Mesenchymal stem cell (in vitro differentiated cells and primary cell): ENCODE measurements at regions not wholly inside any gene's neighbourhood (a gene's known extent, or its start where the extent isn't known, plus 50 kb on each side); places are given as distances from the start of the nearest gene placed in this dataset.

Experiments
- DNase-seq: peaks from one replicate; pipeline ENCODE4 v3.0.0-alpha.2; 2013
- H2AFZ ChIP-seq: one replicate; pipeline ENCODE4 v1.6.1; 2013; ENCODE audit warnings: low read depth, mild to moderate bottlenecking, control low read depth, inconsistent platforms, low read length, moderate library complexity
- H2AK5ac ChIP-seq: 2 replicates; pipeline ENCODE4 v1.6.1; 2013; ENCODE audit warnings: low read length, moderate library complexity, mild to moderate bottlenecking, inconsistent platforms; ENCODE audit not compliant: severe bottlenecking
- H2BK120ac ChIP-seq: one replicate; pipeline ENCODE4 v1.6.1; 2013; ENCODE audit warnings: low read depth, mild to moderate bottlenecking, inconsistent platforms, low read length, moderate library complexity
- H2BK12ac ChIP-seq, 2 experiments: one replicate each; pipeline ENCODE4 v1.6.1; 2013; ENCODE audit warnings: inconsistent platforms in 2 of 2, low read length in 2 of 2, mild to moderate bottlenecking in 2 of 2, moderate library complexity in 2 of 2, control low read depth in 1 of 2
- H2BK15ac ChIP-seq: one replicate; pipeline ENCODE4 v1.6.1; 2013; ENCODE audit warnings: mild to moderate bottlenecking, low read depth, inconsistent platforms; ENCODE audit not compliant: poor library complexity, severe bottlenecking
- H2BK5ac ChIP-seq: 2 replicates; pipeline ENCODE4 v1.6.1; 2013; ENCODE audit warnings: low read depth, mild to moderate bottlenecking, low read length, control low read depth, inconsistent platforms; ENCODE audit not compliant: poor library complexity, severe bottlenecking
- H3K14ac ChIP-seq, 2 experiments: one replicate each; pipeline ENCODE4 v1.6.1; 2013; ENCODE audit warnings: inconsistent platforms in 2 of 2, low read length in 2 of 2, control low read depth in 1 of 2, mild to moderate bottlenecking in 1 of 2, moderate library complexity in 1 of 2
- H3K18ac ChIP-seq, 2 experiments: one replicate each; pipeline ENCODE4 v1.6.1; 2013; ENCODE audit warnings: inconsistent platforms in 2 of 2, low read length in 2 of 2, control low read depth in 1 of 2, low read depth in 1 of 2, mild to moderate bottlenecking in 1 of 2
- H3K23ac ChIP-seq, 2 experiments: one replicate each; pipeline ENCODE4 v1.6.1; 2013; ENCODE audit warnings: inconsistent platforms in 2 of 2, low read length in 2 of 2, mild to moderate bottlenecking in 2 of 2, moderate library complexity in 2 of 2, control low read depth in 1 of 2
- H3K27ac ChIP-seq: 2 replicates; pipeline ENCODE4 v1.5.1; 2013; ENCODE audit warnings: mild to moderate bottlenecking, moderate library complexity, low read length, control low read depth, inconsistent platforms; ENCODE audit not compliant: poor library complexity, severe bottlenecking
- H3K27me3 ChIP-seq, 2 experiments: 2 replicates each; pipeline versions ENCODE4 v1.6.1 to v1.7.0; 2013; ENCODE audit warnings: low read length in 2 of 2, mild to moderate bottlenecking in 2 of 2, moderate library complexity in 2 of 2, control low read depth in 1 of 2, inconsistent platforms in 1 of 2; ENCODE audit not compliant: control insufficient read depth in 1 of 2, insufficient read depth in 1 of 2
- H3K36me3 ChIP-seq, 2 experiments: 2 replicates each; pipeline versions ENCODE4 v1.6.1 to v1.7.0; 2013; ENCODE audit warnings: low read length in 2 of 2, control low read depth in 1 of 2, inconsistent platforms in 1 of 2, low read depth in 1 of 2, mild to moderate bottlenecking in 1 of 2; ENCODE audit not compliant: insufficient read depth in 2 of 2, control insufficient read depth in 1 of 2
- H3K4ac ChIP-seq, 2 experiments: one replicate each; pipeline ENCODE4 v1.6.1; 2013; ENCODE audit warnings: inconsistent platforms in 2 of 2, low read length in 2 of 2, mild to moderate bottlenecking in 2 of 2, moderate library complexity in 2 of 2, control low read depth in 1 of 2, low read depth in 1 of 2
- H3K4me1 ChIP-seq: 2 replicates; pipeline ENCODE4 v1.6.1; 2013; ENCODE audit warnings: low read depth, low read length, control low read depth; ENCODE audit not compliant: control insufficient read depth, insufficient read depth
- H3K4me2 ChIP-seq: 2 replicates; pipeline ENCODE4 v1.6.1; 2013; ENCODE audit warnings: low read length, mild to moderate bottlenecking, inconsistent platforms; ENCODE audit not compliant: poor library complexity, severe bottlenecking
- H3K4me3 ChIP-seq, 2 experiments: 2 replicates each; pipeline versions ENCODE4 v1.5.1 to v1.7.0; 2013; ENCODE audit warnings: low read length in 2 of 2, mild to moderate bottlenecking in 2 of 2, control low read depth in 1 of 2, low read depth in 1 of 2; ENCODE audit not compliant: insufficient read depth in 1 of 2
- H3K79me1 ChIP-seq: replicated peaks from 2 replicates; pipeline ENCODE4 v1.6.1; 2013; ENCODE audit warnings: mild to moderate bottlenecking, control low read depth, low read length, inconsistent platforms; ENCODE audit not compliant: poor library complexity, severe bottlenecking
- H3K9ac ChIP-seq: 2 replicates; pipeline ENCODE4 v1.7.0; 2013; ENCODE audit warnings: mild to moderate bottlenecking, low read length, moderate library complexity
- H3K9me3 ChIP-seq: 2 replicates; pipeline ENCODE4 v1.7.0; 2013; ENCODE audit warnings: mild to moderate bottlenecking, low read length; ENCODE audit not compliant: control insufficient read depth
- H4K8ac ChIP-seq: one replicate; pipeline ENCODE4 v1.6.1; 2013; ENCODE audit warnings: inconsistent platforms, mild to moderate bottlenecking, low read length, moderate library complexity
- H4K91ac ChIP-seq: one replicate; pipeline ENCODE4 v1.6.1; 2013; ENCODE audit warnings: mild to moderate bottlenecking, low read length, inconsistent platforms
- WGBS: methylation state at CpG from one replicate; pipeline ENCODE4 v1.1.7; 2013; ENCODE audit warnings: mixed read lengths; 5-methylcytosine and 5-hydroxymethylcytosine counted together

DNA sequence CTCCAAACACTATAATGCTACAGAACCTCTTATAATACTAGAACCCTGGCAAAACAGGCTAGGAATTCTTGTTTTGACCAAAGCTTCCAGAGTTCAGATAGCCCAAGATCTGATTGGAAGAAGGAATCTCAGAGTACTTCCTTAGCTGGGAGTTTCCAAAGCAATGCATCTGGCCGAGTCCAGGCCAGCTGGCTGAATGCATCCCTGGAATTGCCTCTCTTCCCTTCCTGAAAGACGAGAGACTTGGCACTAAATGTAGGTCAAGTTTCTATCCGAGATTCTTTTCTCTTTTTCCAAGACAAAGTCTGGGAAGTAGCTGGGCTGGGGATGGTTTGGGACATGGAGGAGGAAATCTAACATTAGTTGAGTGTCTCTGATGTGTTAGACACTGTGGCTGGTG lies 68.7 kb upstream of the ADPGK start:
- no peak overlapping the region for H3K27ac ChIP-seq
- H3K4me1 ChIP-seq = peaks cover 2% of the 10 kb centered on the region
- no peak overlapping the region for H3K23ac ChIP-seq
- no peak overlapping the region for H3K4me2 ChIP-seq
- no peaks in the 10 kb centered on the region for H3K79me1 ChIP-seq
- H3K9me3 ChIP-seq = no peaks in the 10 kb centered on the region
- H2BK5ac ChIP-seq = no peak overlapping the region
- H2BK120ac ChIP-seq = no peak overlapping the region
- 73% methylated on average over 3 of the region's 3 CpGs for WGBS
- no peak overlapping the region for H3K14ac ChIP-seq
- peaks cover 0 to 62% of the 10 kb centered on the region in 2 experiments for H3K27me3 ChIP-seq
- no peak overlapping the region for H4K8ac ChIP-seq
- no peak overlapping the region for H2AFZ ChIP-seq
- H3K18ac ChIP-seq = no peak overlapping the region
- H2AK5ac ChIP-seq = no peak overlapping the region
- no peak overlapping the region for H2BK12ac ChIP-seq
- no peak overlapping the region for H2BK15ac ChIP-seq
- H3K4ac ChIP-seq = no peak overlapping the region
- H3K9ac ChIP-seq = no peak overlapping the region
- H3K4me3 ChIP-seq = no peak overlapping the region
- H3K36me3 ChIP-seq = no peaks in the 10 kb centered on the region
- H4K91ac ChIP-seq = no peak overlapping the region
- DNase-seq = no peak

DNA sequence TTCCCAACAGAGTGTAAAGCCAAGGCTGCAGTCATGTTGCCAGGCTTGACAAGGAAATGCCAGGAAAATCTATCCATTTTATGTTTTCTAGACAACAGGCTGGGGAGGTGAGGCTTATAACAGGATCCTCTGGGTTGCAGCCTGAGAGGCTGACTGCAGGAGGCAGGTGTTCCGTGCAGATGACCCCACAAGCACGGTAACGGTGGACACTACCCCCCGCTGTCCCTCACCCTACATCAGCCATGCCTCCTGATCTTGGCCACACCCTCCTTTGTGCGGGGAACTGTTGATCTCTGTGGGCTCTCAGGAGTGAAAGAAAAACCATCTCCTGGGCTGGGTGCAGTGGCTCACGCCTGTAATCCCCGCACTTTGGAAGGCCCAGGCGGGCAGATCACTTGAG lies 68.0 kb upstream of the ADPGK start:
- no peak overlapping the region for H2AFZ ChIP-seq
- WGBS = 84% methylated on average over 8 of the region's 8 CpGs
- H2AK5ac ChIP-seq = no peak overlapping the region
- H4K8ac ChIP-seq = no peak overlapping the region
- H3K14ac ChIP-seq = no peak overlapping the region
- peaks cover 2% of the 10 kb centered on the region for H3K4me1 ChIP-seq
- H3K79me1 ChIP-seq = no peaks in the 10 kb centered on the region
- H3K23ac ChIP-seq = no peak overlapping the region
- H3K4me2 ChIP-seq = no peak overlapping the region
- no peak overlapping the region for H3K27ac ChIP-seq
- no peak overlapping the region for H4K91ac ChIP-seq
- no peak overlapping the region for H2BK5ac ChIP-seq
- H3K4ac ChIP-seq = no peak overlapping the region
- H3K18ac ChIP-seq = no peak overlapping the region
- no peaks in the 10 kb centered on the region for H3K9me3 ChIP-seq
- no peak overlapping the region for H3K4me3 ChIP-seq
- no peak overlapping the region for H2BK12ac ChIP-seq
- no peaks in the 10 kb centered on the region for H3K36me3 ChIP-seq
- H2BK120ac ChIP-seq = no peak overlapping the region
- H3K27me3 ChIP-seq = peaks cover 0 to 65% of the 10 kb centered on the region in 2 experiments
- no peak overlapping the region for H3K9ac ChIP-seq
- no peak for DNase-seq
- no peak overlapping the region for H2BK15ac ChIP-seq

DNA sequence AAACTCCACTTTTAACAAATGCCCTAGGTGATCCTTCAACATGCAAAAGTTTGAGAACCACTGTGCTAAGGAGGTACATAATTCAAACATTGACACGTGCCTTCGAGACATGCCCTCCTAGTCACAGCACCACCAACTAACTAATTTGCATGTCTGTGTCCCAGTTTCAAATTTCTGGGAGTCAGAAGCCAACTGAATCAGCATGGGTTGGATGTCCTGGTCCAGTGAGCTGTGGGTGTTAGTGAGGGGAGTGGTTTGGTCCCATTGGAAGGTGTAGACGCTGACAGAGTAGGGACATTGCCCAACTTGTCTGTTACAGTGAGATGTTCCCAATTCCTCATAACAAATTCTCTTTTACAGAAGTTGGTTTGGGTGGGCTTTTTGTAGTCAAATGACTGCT lies 67.3 kb upstream of the ADPGK start:
- DNase-seq = no peak
- no peak overlapping the region for H3K14ac ChIP-seq

DNA sequence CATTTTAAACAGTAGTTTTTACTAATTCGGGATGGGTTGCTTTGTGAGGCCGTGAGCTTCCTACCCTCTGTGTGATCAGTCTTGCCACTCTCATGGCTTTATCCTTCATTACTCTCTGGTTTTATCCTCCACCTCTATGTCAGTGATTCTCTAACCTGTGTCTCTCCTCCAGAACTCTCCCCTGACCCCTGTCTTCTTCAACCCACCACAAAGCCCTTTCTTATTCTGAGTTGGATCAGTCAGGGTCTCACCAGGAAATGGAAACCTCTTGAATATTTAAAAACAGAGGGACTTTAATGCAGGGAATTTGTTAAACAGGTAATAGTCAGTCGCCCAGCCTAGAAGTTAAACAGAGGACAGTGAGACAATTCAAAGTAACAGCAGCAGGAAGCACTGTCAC lies 64.2 kb upstream of the ADPGK start:
- no peak overlapping the region for H3K4me3 ChIP-seq

More for the DNA sequence above, 67.3 kb upstream of the ADPGK start:
- Histone ChIP-seq H3K9me3 (no peaks in the 10 kb centered on the region), H3K4ac (no peak overlapping the region), H2BK15ac (no peak overlapping the region), H4K8ac (no peak overlapping the region), H3K4me2 (no peak overlapping the region), H3K4me3 (no peak overlapping the region), H3K4me1 (peaks cover 4% of the 10 kb centered on the region), H2BK5ac (no peak overlapping the region), H2BK12ac (no peak overlapping the region), H3K79me1 (no peaks in the 10 kb centered on the region), H2BK120ac (no peak overlapping the region), H3K27me3 (peaks cover 0 to 60% of the 10 kb centered on the region in 2 experiments), H2AK5ac (no peak overlapping the region), H3K36me3 (no peaks in the 10 kb centered on the region), H2AFZ (no peak overlapping the region), H3K18ac (no peak overlapping the region), H4K91ac (no peak overlapping the region), H3K23ac (no peak overlapping the region), H3K9ac (no peak overlapping the region), H3K27ac (no peak overlapping the region)
- WGBS = 43% methylated on average over 1 of the region's 3 CpGs

More for the DNA sequence above, 64.2 kb upstream of the ADPGK start:
- no peak overlapping the region for H2AK5ac ChIP-seq
- H2BK15ac ChIP-seq = no peak overlapping the region
- no peak overlapping the region for H3K27ac ChIP-seq
- H3K23ac ChIP-seq = no peak overlapping the region
- no peak overlapping the region for H4K91ac ChIP-seq
- H2BK5ac ChIP-seq = no peak overlapping the region
- no peak overlapping the region for H3K9ac ChIP-seq
- no peak overlapping the region for H2AFZ ChIP-seq
- H3K27me3 ChIP-seq = peaks cover 0 to 55% of the 10 kb centered on the region in 2 experiments
- H4K8ac ChIP-seq = no peak overlapping the region
- peaks cover 4% of the 10 kb centered on the region for H3K4me1 ChIP-seq
- H3K9me3 ChIP-seq = no peaks in the 10 kb centered on the region
- no peaks in the 10 kb centered on the region for H3K36me3 ChIP-seq
- WGBS = 54% methylated on average over 3 of the region's 3 CpGs
- no peak overlapping the region for H3K4ac ChIP-seq
- H2BK12ac ChIP-seq = no peak overlapping the region
- H2BK120ac ChIP-seq = no peak overlapping the region
- H3K18ac ChIP-seq = no peak overlapping the region
- H3K79me1 ChIP-seq = no peaks in the 10 kb centered on the region
- H3K14ac ChIP-seq = no peak overlapping the region
- H3K4me2 ChIP-seq = no peak overlapping the region
- no peak for DNase-seq
